ENCODE measurements at regions not wholly inside any gene's neighbourhood (a gene's known extent, or its start where the extent isn't known, plus 50 kb on each side); places are given as distances from the start of the nearest gene placed in this dataset.

GRCh38 chr11:135022454-135022853 is 610.4 kb upstream of the B3GAT1 start:
- POLR2A ChIA-PET = no interaction called here
- H3K9me3 Mint-ChIP-seq (ENCODE audit: insufficient read depth) = no peaks in the 10 kb centered on the region

GRCh38 chr11:135019899-135020298 is 607.9 kb upstream of the B3GAT1 start:
- H3K9ac ChIP-seq (ENCODE audit: low read length) = no peak overlapping the region
- H3K4me3 ChIP-seq (ENCODE audit: control extremely low read depth in 1 of 5, extremely low read depth in 1 of 5, insufficient read depth in 1 of 5, low read depth in 2 of 5, low read length in 4 of 5) = no peak overlapping the region
- ATAC-seq (ENCODE audit: low read depth) (no peak), DNase-seq (no peak)
- WGBS (ENCODE audit: insufficient coverage) = 20% methylated on average over 1 of the region's 4 CpGs
- TF ChIP-seq EZH2 (IDR thresholded peaks at IDR 0.05; ENCODE audit: borderline replicate concordance, insufficient read depth, low read depth, low read length, poor library complexity, severe bottlenecking) (no peak), CTCF (IDR thresholded peaks at IDR 0.05) (no peak)
- H3K4me2 ChIP-seq (replicated peaks; ENCODE audit: low read depth, low read length, poor library complexity, severe bottlenecking) = no peak overlapping the region
- ChIA-PET POLR2A (no interaction called here), CTCF (no interaction called here)
- H3K9me3 Mint-ChIP-seq (ENCODE audit: insufficient read depth) = no peaks in the 10 kb centered on the region
- H3K79me2 ChIP-seq (ENCODE audit: control insufficient read depth, insufficient read depth, low read length) = no peaks in the 10 kb centered on the region
- H3K36me3 ChIP-seq (replicated peaks in 1 of 2; ENCODE audit: control extremely low read depth in 1 of 2, control insufficient read depth in 1 of 2, extremely low read depth in 1 of 2, insufficient read depth in 2 of 2, low read length in 1 of 2) = no peaks in the 10 kb centered on the region
- no peaks in the 10 kb centered on the region for H3K4me1 Mint-ChIP-seq
- H3K4me1 ChIP-seq (ENCODE audit: control insufficient read depth in 2 of 2, insufficient read depth in 2 of 2, low read length in 2 of 2) = no peaks in the 10 kb centered on the region
- H3K9me3 ChIP-seq (ENCODE audit: control extremely low read depth in 1 of 3, control insufficient read depth in 2 of 3, insufficient read depth in 1 of 3, low read length in 2 of 3) = peaks cover 0 to 2% (median 0%) of the 10 kb centered on the region in 3 donors
- H3K4me3 Mint-ChIP-seq = no peak overlapping the region
- H4K20me1 ChIP-seq (ENCODE audit: control insufficient read depth, insufficient read depth, low read length, poor library complexity, severe bottlenecking) = no peaks in the 10 kb centered on the region
- H3K27me3 Mint-ChIP-seq = peaks cover 10% of the 10 kb centered on the region
- peaks cover 0 to 3% (median 1%) of the 10 kb centered on the region in 4 experiments for H3K27me3 ChIP-seq (replicated peaks in 1 of 4; ENCODE audit: control extremely low read depth in 1 of 4, control insufficient read depth in 3 of 4, insufficient read depth in 4 of 4, low read length in 3 of 4)
- no peak overlapping the region for H2AFZ ChIP-seq (ENCODE audit: insufficient read depth, low read depth, low read length, poor library complexity, severe bottlenecking)
- intact Hi-C loops (cut with micrococcal nuclease) = no loop called here
- H3K27ac ChIP-seq (ENCODE audit: low read length in 2 of 2) = no peak overlapping the region
- H3K27ac Mint-ChIP-seq = no peak overlapping the region

More at GRCh38 chr11:135022454-135022853, 610.4 kb upstream of the B3GAT1 start:
- Histone ChIP-seq H3K9me3 (ENCODE audit: control extremely low read depth in 1 of 3, control insufficient read depth in 2 of 3, insufficient read depth in 1 of 3, low read length in 2 of 3) (no peaks in the 10 kb centered on the region), H3K4me2 (replicated peaks; ENCODE audit: low read depth, low read length, poor library complexity, severe bottlenecking) (no peak overlapping the region), H3K4me3 (ENCODE audit: control extremely low read depth in 1 of 5, extremely low read depth in 1 of 5, insufficient read depth in 1 of 5, low read depth in 2 of 5, low read length in 4 of 5) (no peak overlapping the region), H3K27me3 (replicated peaks in 1 of 4; ENCODE audit: control extremely low read depth in 1 of 4, control insufficient read depth in 3 of 4, insufficient read depth in 4 of 4, low read length in 3 of 4) (peaks cover 0 to 3% (median 2%) of the 10 kb centered on the region in 4 experiments), H3K27ac (ENCODE audit: low read length in 2 of 2) (no peak overlapping the region), H3K9ac (ENCODE audit: low read length) (no peak overlapping the region), H3K4me1 (ENCODE audit: control insufficient read depth in 2 of 2, insufficient read depth in 2 of 2, low read length in 2 of 2) (no peaks in the 10 kb centered on the region), H4K20me1 (ENCODE audit: control insufficient read depth, insufficient read depth, low read length, poor library complexity, severe bottlenecking) (no peaks in the 10 kb centered on the region), H3K79me2 (ENCODE audit: control insufficient read depth, insufficient read depth, low read length) (no peaks in the 10 kb centered on the region), H3K36me3 (replicated peaks in 1 of 2; ENCODE audit: control extremely low read depth in 1 of 2, control insufficient read depth in 1 of 2, extremely low read depth in 1 of 2, insufficient read depth in 2 of 2, low read length in 1 of 2) (no peaks in the 10 kb centered on the region), H2AFZ (ENCODE audit: insufficient read depth, low read depth, low read length, poor library complexity, severe bottlenecking) (no peak overlapping the region)
- Mint-ChIP-seq H3K4me3 (no peak overlapping the region), H3K27ac (no peak overlapping the region), H3K4me1 (no peaks in the 10 kb centered on the region), H3K27me3 (peaks cover 4% of the 10 kb centered on the region)
- WGBS (ENCODE audit: insufficient coverage) = 100% methylated on average over 1 of the region's 4 CpGs
- TF ChIP-seq CTCF (IDR thresholded peaks at IDR 0.05) = no peak
- TF ChIP-seq EZH2 (IDR thresholded peaks at IDR 0.05; ENCODE audit: borderline replicate concordance, insufficient read depth, low read depth, low read length, poor library complexity, severe bottlenecking) = no peak
- no peak for DNase-seq
- CTCF ChIA-PET = no interaction called here
- intact Hi-C loops (cut with micrococcal nuclease) = no loop called here
- no peak for ATAC-seq (ENCODE audit: low read depth)
